MCF 10A (cell line): ENCODE measurements at regions not wholly inside any gene's neighbourhood (a gene's known extent, or its start where the extent isn't known, plus 50 kb on each side); places are given as distances from the start of the nearest gene placed in this dataset.

Source experiments
- BruUV-seq: library from RNA; stranded (reverse); fragments of 400-500 nt; replicated peaks from 2 replicates; lab custom pipeline; 2021; lab: Mats Ljungman, UMichigan
- CTCF ChIA-PET: fragments of 300-600 bp; sonication (Branson Sonifier 250); formaldehyde crosslinking; extraction: SDS; loops from one replicate; lab custom pipeline; 2021; ENCODE audit warnings: antibody characterized with exemption, inconsistent platforms; lab: Yijun Ruan, JAX
- POLR2A ChIA-PET: fragments of 300-600, 350-650 bp; sonication (Branson Sonifier 250); formaldehyde crosslinking; extraction: SDS; loops from one replicate; lab custom pipeline; 2020; ENCODE audit warnings: antibody characterized with exemption, inconsistent platforms; lab: Yijun Ruan, JAX
- DNase-seq: peaks from one replicate; pipeline ENCODE4 v3.0.0-alpha.2; 2018; ENCODE audit not compliant: unreplicated experiment
- H3K27ac Mint-ChIP-seq: one replicate; pipeline ENCODE4 v1.8.0; 2022; ENCODE audit warnings: mild to moderate bottlenecking, low read depth, mixed read lengths; ENCODE audit not compliant: unreplicated experiment
- H3K27me3 Mint-ChIP-seq: one replicate; pipeline ENCODE4 v1.8.0; 2022; ENCODE audit warnings: mixed read lengths; ENCODE audit not compliant: insufficient read depth, unreplicated experiment
- H3K36me3 Mint-ChIP-seq: one replicate; pipeline ENCODE4 v1.8.0; 2022; ENCODE audit warnings: mild to moderate bottlenecking, moderate library complexity, mixed read lengths; ENCODE audit not compliant: insufficient read depth, unreplicated experiment
- H3K4me1 Mint-ChIP-seq: one replicate; pipeline ENCODE4 v1.8.0; 2022; ENCODE audit warnings: mixed read lengths; ENCODE audit not compliant: insufficient read depth, unreplicated experiment
- H3K4me3 Mint-ChIP-seq: one replicate; pipeline ENCODE4 v1.8.0; 2022; ENCODE audit warnings: mild to moderate bottlenecking, moderate library complexity, mixed read lengths; ENCODE audit not compliant: unreplicated experiment
- H3K9me3 Mint-ChIP-seq: one replicate; pipeline ENCODE4 v1.8.0; 2022; ENCODE audit warnings: mixed read lengths; ENCODE audit not compliant: unreplicated experiment
- CTCF ChIP-seq: fragments of 200-600 bp; IDR thresholded peaks from one replicate; pipeline ENCODE4 v1.8.0; 2022; ENCODE audit warnings: antibody characterized with exemption, mild to moderate bottlenecking; ENCODE audit not compliant: unreplicated experiment
- intact Hi-C: fragments of 100-400 bp; cut with micrococcal nuclease; formaldehyde crosslinking; loops from 2 replicates; pipeline ENCODE4 v1.14.1; 2022

GRCh38 chr16:85307552-85308364 is 195.5 kb upstream of the CIBAR2 start:
- CTCF ChIA-PET = interaction anchor here (0.7 to 3.9 kb wide), 5 partner anchors 10 to 308 kb away, joined by 3 to 19 read pairs (median 4); no protein-coding TSS in a partner anchor
- TF ChIP-seq CTCF = no peak
- Mint-ChIP-seq H3K27me3 (no peaks in the 10 kb centered on the region), H3K4me3 (no peak overlapping the region), H3K4me1 (peaks cover 7% of the 10 kb centered on the region), H3K36me3 (no peaks in the 10 kb centered on the region), H3K27ac (no peak overlapping the region), H3K9me3 (no peaks in the 10 kb centered on the region)
- intact Hi-C loops = no loop called here
- no TSS peak for BruUV-seq
- POLR2A ChIA-PET = interaction anchor here (0.6 to 0.9 kb wide), 2 partner anchors 32 to 305 kb away, joined by 3 to 4 read pairs; partner anchors contain the start of gene GSE1
- no peak for DNase-seq

- Mint-ChIP-seq H3K4me1 (peaks cover 11% of the 10 kb centered on the region), H3K36me3 (no peaks in the 10 kb centered on the region), H3K27ac (no peak overlapping the region), H3K27me3 (no peaks in the 10 kb centered on the region), H3K4me3 (no peak overlapping the region), H3K9me3 (no peaks in the 10 kb centered on the region)
- TF ChIP-seq CTCF = no peak
- DNase-seq = no peak
- CTCF ChIA-PET = interaction anchor here (0.7 to 3.9 kb wide), 6 partner anchors 10 to 72 kb away, joined by 3 to 19 read pairs (median 4); no protein-coding TSS in a partner anchor
- no TSS peak for BruUV-seq
- intact Hi-C loops = no loop called here
- POLR2A ChIA-PET = no interaction called here
Measured at GRCh38 chr16:85308611-85309540, 196.6 kb upstream of the CIBAR2 start.

- ChIA-PET POLR2A (no interaction called here), CTCF (interaction anchor here (0.6 to 1.4 kb wide), 3 partner anchors 11 to 318 kb away, joined by 3 to 5 read pairs (median 3); no protein-coding TSS in a partner anchor)
- intact Hi-C loops = no loop called here
- Mint-ChIP-seq H3K4me1 (peaks cover 11% of the 10 kb centered on the region), H3K27ac (no peak overlapping the region), H3K36me3 (no peaks in the 10 kb centered on the region), H3K9me3 (no peaks in the 10 kb centered on the region), H3K4me3 (no peak overlapping the region), H3K27me3 (no peaks in the 10 kb centered on the region)
- BruUV-seq = no TSS peak
- TF ChIP-seq CTCF = no peak
- no peak for DNase-seq
Measured at GRCh38 chr16:85309656-85310587, 197.7 kb upstream of the CIBAR2 start.
